ENCODE measurements at regions not wholly inside any gene's neighbourhood (a gene's known extent, or its start where the extent isn't known, plus 50 kb on each side); places are given as distances from the start of the nearest gene placed in this dataset.
A peak's percentile ranks its signal among the peaks of the same experiment; 100 is the strongest.

- no TSS peak for BruUV-seq (replicated peaks)
- POLR2A ChIA-PET = no interaction called here
- H3K27me3 ChIP-seq (ENCODE audit: insufficient read depth, low read length) = no peaks in the 10 kb centered on the region
- H3K27ac ChIP-seq (ENCODE audit: low read depth, low read length) = no peak overlapping the region
- no peaks in the 10 kb centered on the region for H4K20me1 ChIP-seq (ENCODE audit: insufficient read depth)
- H3K9me2 ChIP-seq (ENCODE audit: insufficient read depth) = no peaks in the 10 kb centered on the region
- no peak overlapping the region for H3K9ac ChIP-seq (ENCODE audit: low read length)
- H3K79me2 ChIP-seq (ENCODE audit: insufficient read depth, low read length) = no peaks in the 10 kb centered on the region
- DNase-seq (ENCODE audit: low read depth, low spot score) (no peak), ATAC-seq (no peak)
- CTCF ChIA-PET = no interaction called here
- H3K4me2 ChIP-seq (ENCODE audit: low read length) = peak overlapping the region; percentile 44; the same call in 1 of the 2 replicates
- no peaks in the 10 kb centered on the region for H3K9me3 ChIP-seq (ENCODE audit: control insufficient read depth in 1 of 2, insufficient read depth in 1 of 2, low read depth in 1 of 2, low read length in 2 of 2)
- intact Hi-C loops (cut with micrococcal nuclease) = no loop called here
- RAD21 ChIA-PET (ENCODE audit: low non-redundant PET in 1 of 2, low total read pairs in 2 of 2, uncharacterized antibody in 2 of 2, unreplicated experiment in 2 of 2) = no interaction called here
- H2AFZ ChIP-seq (ENCODE audit: low read depth, low read length, poor library complexity, severe bottlenecking) = peak overlapping the region; percentile 39
- no peak for TF ChIP-seq MAX (IDR thresholded peaks at IDR 0.05)
- no peak for TF ChIP-seq TCF7L2 (IDR thresholded peaks at IDR 0.05; ENCODE audit: borderline replicate concordance, extremely low read depth, insufficient read depth, insufficient read length)
- peak; percentile 54; the same call in 1 of the 2 replicates for TF ChIP-seq CEBPB (IDR thresholded peaks at IDR 0.05; ENCODE audit: low read depth)
- TF ChIP-seq SRF (IDR thresholded peaks at IDR 0.05; ENCODE audit: low read depth) = no peak
- TF ChIP-seq ATF3 (IDR thresholded peaks at IDR 0.05) = no peak
- TF ChIP-seq JUND (IDR thresholded peaks at IDR 0.05) = 0 out of 2 replicates have a peak, but pooled peaks have one; percentile 30
- no peak for TF ChIP-seq REST (IDR thresholded peaks at IDR 0.05; ENCODE audit: low read depth)
- H3K4me1 ChIP-seq (ENCODE audit: control insufficient read depth in 1 of 2, insufficient read depth in 2 of 2, low read length in 2 of 2) = peaks cover 0 to 16% of the 10 kb centered on the region in 2 experiments; a peak in 2 of 4 replicates
- no peaks in the 10 kb centered on the region for H3K36me3 ChIP-seq (ENCODE audit: control insufficient read depth in 1 of 2, insufficient read depth in 2 of 2, low read length in 2 of 2)
- no peak overlapping the region for H3K4me3 ChIP-seq (replicated peaks in 1 of 2; ENCODE audit: low read depth in 1 of 2, low read length in 2 of 2)
Observed at GRCh38 chr1:195664628-195665027, 943.6 kb downstream of the KCNT2 start.

All from HCT116 (cell line).